GM12878 (cell line): ENCODE measurements at regions not wholly inside any gene's neighbourhood (a gene's known extent, or its start where the extent isn't known, plus 50 kb on each side); places are given as distances from the start of the nearest gene placed in this dataset.
"Not testable (repeated sequence)": the region's sequence is repeated elsewhere in the genome, so short reads cannot be mapped to it uniquely, and the experiment has no call there.

ENCODE experiments used
- ATAC-seq: fragments of 200-7000 bp; cut with Tn5 transposase; 3 replicates; pipeline ENCODE4 v1.9.1; 2020; ENCODE audit warnings: mild to moderate bottlenecking, moderate library complexity
- BruUV-seq: library from RNA; stranded (reverse); fragments of 400-500 nt; replicated peaks from 2 replicates; lab custom pipeline; 2021; lab: Mats Ljungman, UMichigan
- CTCF ChIA-PET: fragments of 300-600 bp; sonication (Branson Sonifier 250); formaldehyde crosslinking; extraction: SDS; loops from one replicate; lab custom pipeline; 2021; ENCODE audit warnings: inconsistent platforms; lab: Yijun Ruan, JAX
- POLR2A ChIA-PET: fragments of 350-600 bp; formaldehyde crosslinking; extraction: SDS; loops from one replicate; lab custom pipeline; 2021; ENCODE audit warnings: inconsistent platforms; lab: Charles Lee
- RAD21 ChIA-PET: fragments of 300-600 bp; sonication (Branson Sonifier 250); formaldehyde crosslinking; loops from one replicate; lab custom pipeline; 2023; ENCODE audit warnings: antibody characterized with exemption; ENCODE audit not compliant: unreplicated experiment; lab: Charles Lee
- SMC1A ChIA-PET: fragments of 300-600 bp; sonication (Branson Sonifier 250); formaldehyde crosslinking; loops from one replicate; lab custom pipeline; 2023; ENCODE audit not compliant: unreplicated experiment, uncharacterized antibody; lab: Charles Lee
- DNase-seq: peaks from one replicate; pipeline ENCODE4 v3.0.0-alpha.2; 2011; ENCODE audit warnings: low read depth, low spot score
- FAIRE-seq: peaks from 3 replicates; lab custom pipeline; 2011; peaks lifted over from hg19 to GRCh38; lab: Jason Lieb, UNC
- H2AFZ ChIP-seq: 2 replicates; pipeline ENCODE4 v1.6.0; 2011; ENCODE audit warnings: low read depth, low read length, control low read depth; ENCODE audit not compliant: control insufficient read depth
- H3K27ac ChIP-seq: 2 replicates; pipeline ENCODE4 v1.5.1; 2011; ENCODE audit warnings: control low read depth; ENCODE audit not compliant: control insufficient read depth, insufficient read depth
- H3K27me3 ChIP-seq, 2 experiments: replicated peaks in 1 of 2; 2 replicates each; pipeline versions ENCODE4 v1.6.0 to v1.6.1; 2011; ENCODE audit warnings: low read length in 1 of 2; ENCODE audit not compliant: control insufficient read depth in 2 of 2, insufficient read depth in 2 of 2
- H3K36me3 ChIP-seq, 2 experiments: 2 replicates each; pipeline ENCODE4 v1.5.1; 2011; ENCODE audit warnings: low read length in 1 of 2; ENCODE audit not compliant: control insufficient read depth in 2 of 2, insufficient read depth in 2 of 2
- H3K4me1 ChIP-seq: 2 replicates; pipeline ENCODE4 v1.6.1; 2011; ENCODE audit warnings: mild to moderate bottlenecking, low read length, moderate library complexity, mixed read lengths; ENCODE audit not compliant: control insufficient read depth, insufficient read depth
- H3K4me2 ChIP-seq: 2 replicates; pipeline ENCODE4 v1.6.0; 2011; ENCODE audit warnings: control low read depth; ENCODE audit not compliant: control insufficient read depth, insufficient read depth
- H3K4me3 ChIP-seq: fragments of 200-600 bp; sonication (generic); 2 replicates; pipeline ENCODE4 v1.5.1; 2016
- H3K79me2 ChIP-seq: 2 replicates; pipeline ENCODE4 v1.6.0; 2011; ENCODE audit warnings: low read length; ENCODE audit not compliant: control insufficient read depth, insufficient read depth
- H3K9ac ChIP-seq: 2 replicates; pipeline ENCODE4 v1.8.0; 2011; ENCODE audit warnings: low read length, control low read depth, mixed read lengths; ENCODE audit not compliant: control insufficient read depth, insufficient read depth
- H3K9me3 ChIP-seq: replicated peaks from 3 replicates; pipeline ENCODE4 v1.5.1; 2011; ENCODE audit warnings: mild to moderate bottlenecking, low read length; ENCODE audit not compliant: control insufficient read depth, insufficient read depth
- H4K20me1 ChIP-seq: 2 replicates; pipeline ENCODE4 v1.6.0; 2011; ENCODE audit not compliant: control insufficient read depth, insufficient read depth
- BMI1 ChIP-seq: fragments of 450-650 bp; IDR thresholded peaks from 2 replicates; pipeline ENCODE4 v1.6.1; 2016; ENCODE audit warnings: mild to moderate bottlenecking, moderate library complexity, borderline replicate concordance
- CBFB ChIP-seq: IDR thresholded peaks from 2 replicates; pipeline ENCODE4 v1.6.1; 2016; ENCODE audit warnings: antibody characterized with exemption, low read depth
- CHD1 ChIP-seq: IDR thresholded peaks from 2 replicates; pipeline ENCODE4 v1.6.1; 2012; ENCODE audit warnings: low read depth, low read length, improper control_type of control experiment
- EED ChIP-seq: sonication (generic); IDR thresholded peaks from 2 replicates; pipeline ENCODE4 v1.6.1; 2016; ENCODE audit warnings: antibody characterized with exemption, low read depth
- HDAC2 ChIP-seq: fragments of 200-600 bp; sonication (generic); IDR thresholded peaks from 2 replicates; pipeline ENCODE4 v1.6.1; 2017
- NFYA ChIP-seq: IDR thresholded peaks from 2 replicates; pipeline ENCODE4 v1.6.1; 2011; ENCODE audit warnings: low read depth, mild to moderate bottlenecking, low read length, improper control_type of control experiment, borderline replicate concordance
- PKNOX1 ChIP-seq: fragments of 450-650 bp; IDR thresholded peaks from 2 replicates; pipeline ENCODE4 v1.6.1; 2016; ENCODE audit warnings: mild to moderate bottlenecking
- RAD21 ChIP-seq: IDR thresholded peaks from 2 replicates; pipeline ENCODE4 v1.6.1; 2011; ENCODE audit warnings: mild to moderate bottlenecking, low read depth, low read length, moderate library complexity; ENCODE audit not compliant: insufficient read depth
- RFX5 ChIP-seq: IDR thresholded peaks from 2 replicates; pipeline ENCODE4 v1.6.1; 2011; ENCODE audit warnings: low read depth, low read length, improper control_type of control experiment
- SREBF1 ChIP-seq: IDR thresholded peaks from 2 replicates; pipeline ENCODE4 v1.6.1; 2012; ENCODE audit warnings: mild to moderate bottlenecking, low read length
- STAT1 ChIP-seq: fragments of 450-650 bp; conservative IDR thresholded peaks from 2 replicates; pipeline ENCODE4 v1.6.1; 2014; ENCODE audit warnings: antibody characterized with exemption, mild to moderate bottlenecking
- SUZ12 ChIP-seq: fragments of 200-600 bp; sonication (generic); IDR thresholded peaks from one replicate; pipeline ENCODE4 v1.6.1; 2018; ENCODE audit warnings: antibody characterized with exemption, mild to moderate bottlenecking; ENCODE audit not compliant: unreplicated experiment
- WGBS: methylation state at CpG from one replicate; pipeline ENCODE4 v1.1.6; 2016; ENCODE audit warnings: low lambda C conversion rate; ENCODE audit not compliant: insufficient replicate concordance, insufficient coverage; ENCODE audit errors: missing lambda C conversion rate; 5-methylcytosine and 5-hydroxymethylcytosine counted together
- in situ Hi-C: fragments of 300-500 bp; cut with MboI; formaldehyde crosslinking; loops from 9 replicates; pipeline ENCODE4 v1.14.3; 2018; ENCODE audit warnings: mixed read lengths
- intact Hi-C: fragments of 100-400 bp; cut with micrococcal nuclease; formaldehyde crosslinking; loops from one replicate; pipeline ENCODE4 v1.14.2; 2022; ENCODE audit not compliant: unreplicated experiment
- TF ChIP-seq, protein P1 (sequence below): fragments of 450-650 bp; formaldehyde crosslinking; IDR thresholded peaks from 2 replicates; pipeline ENCODE4 v1.4.0; 2020; ENCODE audit warnings: mild to moderate bottlenecking, moderate library complexity

GRCh38 chr12:54777031-54777430 is 77.3 kb upstream of the MUCL1 start:
- H3K4me1 ChIP-seq, H4K20me1 ChIP-seq, H3K27me3 ChIP-seq, H3K9ac ChIP-seq, in situ Hi-C loops, H3K9me3 ChIP-seq, DNase-seq, RAD21 ChIA-PET, H3K4me2 ChIP-seq, H2AFZ ChIP-seq, H3K27ac ChIP-seq, FAIRE-seq, BruUV-seq, intact Hi-C loops, H3K79me2 ChIP-seq, H3K4me3 ChIP-seq, H3K36me3 ChIP-seq, POLR2A ChIA-PET, SMC1A ChIA-PET, ATAC-seq: not testable (repeated sequence)
- 12% methylated on average over 1 of the region's 1 CpG for WGBS
- CTCF ChIA-PET: interaction anchor here (0.6 kb wide), 1 partner anchor 272 kb away, joined by 3 read pairs; no protein-coding TSS in a partner anchor

DNA sequence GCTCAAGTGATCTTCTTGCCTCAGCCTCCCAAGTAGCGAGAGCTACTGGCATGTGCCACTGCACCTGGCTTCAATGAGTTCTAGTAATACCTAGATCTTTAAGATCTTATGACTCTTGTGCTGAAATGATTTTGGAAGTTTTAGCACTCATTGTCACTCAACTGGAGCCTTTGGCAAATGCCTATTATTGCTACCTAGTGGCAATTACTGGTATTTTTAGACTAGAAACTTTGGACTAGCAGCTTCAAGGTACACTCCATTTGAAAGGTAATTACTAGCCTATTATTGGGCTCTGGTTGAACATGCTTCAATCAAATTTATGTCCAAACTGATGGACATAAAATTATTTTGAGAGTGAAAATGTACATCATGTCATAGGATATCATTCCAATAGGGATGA is 80.7 kb upstream of the MUCL1 start:
- no peak for ATAC-seq
- TF ChIP-seq SREBF1 (no peak), SUZ12 (no peak), NFYA (no peak), HDAC2 (no peak), BMI1 (no peak), EED (no peak), PKNOX1 (no peak), STAT1 (no peak), CHD1 (no peak), RFX5 (no peak), RAD21 (no peak), CBFB (no peak)
- TF ChIP-seq, protein P1, sequence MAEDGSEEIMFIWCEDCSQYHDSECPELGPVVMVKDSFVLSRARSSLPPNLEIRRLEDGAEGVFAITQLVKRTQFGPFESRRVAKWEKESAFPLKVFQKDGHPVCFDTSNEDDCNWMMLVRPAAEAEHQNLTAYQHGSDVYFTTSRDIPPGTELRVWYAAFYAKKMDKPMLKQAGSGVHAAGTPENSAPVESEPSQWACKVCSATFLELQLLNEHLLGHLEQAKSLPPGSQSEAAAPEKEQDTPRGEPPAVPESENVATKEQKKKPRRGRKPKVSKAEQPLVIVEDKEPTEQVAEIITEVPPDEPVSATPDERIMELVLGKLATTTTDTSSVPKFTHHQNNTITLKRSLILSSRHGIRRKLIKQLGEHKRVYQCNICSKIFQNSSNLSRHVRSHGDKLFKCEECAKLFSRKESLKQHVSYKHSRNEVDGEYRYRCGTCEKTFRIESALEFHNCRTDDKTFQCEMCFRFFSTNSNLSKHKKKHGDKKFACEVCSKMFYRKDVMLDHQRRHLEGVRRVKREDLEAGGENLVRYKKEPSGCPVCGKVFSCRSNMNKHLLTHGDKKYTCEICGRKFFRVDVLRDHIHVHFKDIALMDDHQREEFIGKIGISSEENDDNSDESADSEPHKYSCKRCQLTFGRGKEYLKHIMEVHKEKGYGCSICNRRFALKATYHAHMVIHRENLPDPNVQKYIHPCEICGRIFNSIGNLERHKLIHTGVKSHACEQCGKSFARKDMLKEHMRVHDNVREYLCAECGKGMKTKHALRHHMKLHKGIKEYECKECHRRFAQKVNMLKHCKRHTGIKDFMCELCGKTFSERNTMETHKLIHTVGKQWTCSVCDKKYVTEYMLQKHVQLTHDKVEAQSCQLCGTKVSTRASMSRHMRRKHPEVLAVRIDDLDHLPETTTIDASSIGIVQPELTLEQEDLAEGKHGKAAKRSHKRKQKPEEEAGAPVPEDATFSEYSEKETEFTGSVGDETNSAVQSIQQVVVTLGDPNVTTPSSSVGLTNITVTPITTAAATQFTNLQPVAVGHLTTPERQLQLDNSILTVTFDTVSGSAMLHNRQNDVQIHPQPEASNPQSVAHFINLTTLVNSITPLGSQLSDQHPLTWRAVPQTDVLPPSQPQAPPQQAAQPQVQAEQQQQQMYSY (CRISPR knock-in tag): no peak
- TF ChIP-seq, all 136 proteins: peak for 0
- Histone ChIP-seq H3K4me3 (no peak overlapping the region), H3K36me3 (no peaks in the 10 kb centered on the region), H3K27me3 (no peaks in the 10 kb centered on the region), H3K4me1 (no peaks in the 10 kb centered on the region), H3K9ac (no peak overlapping the region), H3K27ac (no peak overlapping the region), H3K79me2 (no peaks in the 10 kb centered on the region), H3K4me2 (no peak overlapping the region), H3K9me3 (no peaks in the 10 kb centered on the region), H2AFZ (no peak overlapping the region), H4K20me1 (no peaks in the 10 kb centered on the region)
- ChIA-PET CTCF (no interaction called here), POLR2A (no interaction called here), SMC1A (no interaction called here), RAD21 (no interaction called here)
- intact Hi-C loops: no loop called here
- in situ Hi-C loops: no loop called here
- FAIRE-seq: no peak
- 13% methylated on average over 1 of the region's 1 CpG for WGBS
- no peak for DNase-seq
- no TSS peak for BruUV-seq
